ENCODE measurements at regions not wholly inside any gene's neighbourhood (a gene's known extent, or its start where the extent isn't known, plus 50 kb on each side); places are given as distances from the start of the nearest gene placed in this dataset.

DNA sequence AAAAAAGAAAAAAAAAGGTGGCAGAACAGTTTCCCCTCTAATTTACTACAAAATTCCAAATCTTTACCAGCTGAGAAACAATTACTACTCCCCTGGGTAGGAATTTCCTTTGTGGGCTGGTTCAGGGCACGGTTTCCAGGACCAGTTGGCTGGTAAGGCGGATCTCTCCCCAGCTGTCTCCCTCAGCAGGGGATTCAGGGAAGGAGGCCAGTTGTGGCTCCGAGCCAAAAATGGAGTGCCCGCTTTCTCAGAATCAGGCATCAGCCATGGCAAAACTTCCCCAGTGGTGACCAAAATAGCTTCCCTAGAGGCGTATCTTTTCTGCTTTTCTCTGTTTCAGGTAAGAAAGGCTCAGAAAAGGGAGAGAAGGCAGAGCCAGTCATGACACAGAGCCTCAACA, 91.2 kb downstream of the ZNF22 start:
- TF ChIP-seq, protein P1, sequence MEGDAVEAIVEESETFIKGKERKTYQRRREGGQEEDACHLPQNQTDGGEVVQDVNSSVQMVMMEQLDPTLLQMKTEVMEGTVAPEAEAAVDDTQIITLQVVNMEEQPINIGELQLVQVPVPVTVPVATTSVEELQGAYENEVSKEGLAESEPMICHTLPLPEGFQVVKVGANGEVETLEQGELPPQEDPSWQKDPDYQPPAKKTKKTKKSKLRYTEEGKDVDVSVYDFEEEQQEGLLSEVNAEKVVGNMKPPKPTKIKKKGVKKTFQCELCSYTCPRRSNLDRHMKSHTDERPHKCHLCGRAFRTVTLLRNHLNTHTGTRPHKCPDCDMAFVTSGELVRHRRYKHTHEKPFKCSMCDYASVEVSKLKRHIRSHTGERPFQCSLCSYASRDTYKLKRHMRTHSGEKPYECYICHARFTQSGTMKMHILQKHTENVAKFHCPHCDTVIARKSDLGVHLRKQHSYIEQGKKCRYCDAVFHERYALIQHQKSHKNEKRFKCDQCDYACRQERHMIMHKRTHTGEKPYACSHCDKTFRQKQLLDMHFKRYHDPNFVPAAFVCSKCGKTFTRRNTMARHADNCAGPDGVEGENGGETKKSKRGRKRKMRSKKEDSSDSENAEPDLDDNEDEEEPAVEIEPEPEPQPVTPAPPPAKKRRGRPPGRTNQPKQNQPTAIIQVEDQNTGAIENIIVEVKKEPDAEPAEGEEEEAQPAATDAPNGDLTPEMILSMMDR (IDR thresholded peaks at IDR 0.05; ENCODE audit: poor library complexity) = no peak
- TF ChIP-seq EZH2 (IDR thresholded peaks at IDR 0.05; ENCODE audit: borderline replicate concordance) = no peak

Measured in hepatocyte (in vitro differentiated cells).